Ishikawa (cell line): ENCODE measurements at regions not wholly inside any gene's neighbourhood (a gene's known extent, or its start where the extent isn't known, plus 50 kb on each side); places are given as distances from the start of the nearest gene placed in this dataset.
A peak's percentile ranks its signal among the peaks of the same experiment; 100 is the strongest.

Experiments
- CEBPB ChIP-seq: IDR thresholded peaks from 2 replicates; pipeline ENCODE4 v1.6.1; 2012
- CREB1 ChIP-seq: IDR thresholded peaks from 2 replicates; pipeline ENCODE4 v1.6.1; 2012; ENCODE audit warnings: low read depth
- EGR1 ChIP-seq: IDR thresholded peaks from 2 replicates; pipeline ENCODE4 v1.6.1; 2012
- EP300 ChIP-seq: IDR thresholded peaks from 2 replicates; pipeline ENCODE4 v1.6.1; 2012; ENCODE audit warnings: borderline replicate concordance
- FOXM1 ChIP-seq: IDR thresholded peaks from 2 replicates; pipeline ENCODE4 v1.6.1; 2012; ENCODE audit warnings: low read depth, borderline replicate concordance
- MAX ChIP-seq: IDR thresholded peaks from 2 replicates; pipeline ENCODE4 v1.6.1; 2012
- NFIC ChIP-seq: IDR thresholded peaks from 2 replicates; pipeline ENCODE4 v1.6.1; 2012
- RAD21 ChIP-seq: IDR thresholded peaks from 2 replicates; pipeline ENCODE4 v1.6.1; 2012; ENCODE audit warnings: low read depth
- REST ChIP-seq: IDR thresholded peaks from 2 replicates; pipeline ENCODE4 v1.6.1; 2012; ENCODE audit warnings: low read depth, mild to moderate bottlenecking
- TAF1 ChIP-seq: IDR thresholded peaks from 2 replicates; pipeline ENCODE4 v1.6.1; 2012; ENCODE audit warnings: low read depth, mild to moderate bottlenecking
- TCF12 ChIP-seq: IDR thresholded peaks from 2 replicates; pipeline ENCODE4 v1.6.1; 2012; ENCODE audit warnings: low read depth
- TEAD4 ChIP-seq: IDR thresholded peaks from 2 replicates; pipeline ENCODE4 v1.6.1; 2012
- USF1 ChIP-seq: IDR thresholded peaks from 2 replicates; pipeline ENCODE4 v1.6.1; 2012
- YY1 ChIP-seq: IDR thresholded peaks from 2 replicates; pipeline ENCODE4 v1.6.1; 2012; ENCODE audit warnings: low read depth
- ZBTB7A ChIP-seq: IDR thresholded peaks from 2 replicates; pipeline ENCODE4 v1.6.1; 2012; ENCODE audit warnings: low read depth

- TF ChIP-seq RAD21 (peak; percentile 16; the same call in 1 of the 2 replicates), TCF12 (no peak)
Observed at GRCh38 chr11:127074151-127074761, 73.7 kb upstream of the KIRREL3 start.

- TF ChIP-seq NFIC: no peak
- TF ChIP-seq RAD21: no peak
- TF ChIP-seq FOXM1: no peak
- no peak for TF ChIP-seq CEBPB
- TF ChIP-seq CREB1: no peak
- no peak for TF ChIP-seq EP300
- TF ChIP-seq ZBTB7A: no peak
- TF ChIP-seq EGR1: no peak
- no peak for TF ChIP-seq MAX
- no peak for TF ChIP-seq REST
- TF ChIP-seq YY1: no peak
Observed at GRCh38 chr11:127073621-127074020, 73.1 kb upstream of the KIRREL3 start.

GRCh38 chr11:127071606-127072005 lies 71.0 kb upstream of the KIRREL3 start:
- TF ChIP-seq MAX (no peak), REST (no peak), FOXM1 (no peak), EGR1 (no peak), TAF1 (no peak), CEBPB (no peak), EP300 (no peak), TEAD4 (no peak), USF1 (no peak), CREB1 (no peak)

GRCh38 chr11:127070808-127071207 lies 70.2 kb upstream of the KIRREL3 start:
- no peak for TF ChIP-seq USF1
- TF ChIP-seq FOXM1: no peak

GRCh38 chr11:127066401-127067090 lies 66.0 kb upstream of the KIRREL3 start:
- TF ChIP-seq EGR1 (no peak), TEAD4 (no peak), YY1 (no peak), CREB1 (no peak), USF1 (no peak), NFIC (no peak), EP300 (no peak), TCF12 (no peak), CEBPB (no peak)

- no peak for TF ChIP-seq MAX
- TF ChIP-seq EGR1: no peak
- TF ChIP-seq EP300: no peak
- TF ChIP-seq FOXM1: no peak
- no peak for TF ChIP-seq USF1
- TF ChIP-seq NFIC: no peak
- TF ChIP-seq RAD21: no peak
- TF ChIP-seq CEBPB: no peak
- TF ChIP-seq ZBTB7A: no peak
- no peak for TF ChIP-seq TEAD4
- no peak for TF ChIP-seq TCF12
- TF ChIP-seq CREB1: no peak
Observed at GRCh38 chr11:127063241-127063640, 62.7 kb upstream of the KIRREL3 start.
